Activated CD4-positive, alpha-beta T cell treated with anti-CD3 and anti-CD28 coated beads, Interleukin-2, Interleukin-6, amounts not matched to agents 100 ng/mL and 50 ng/mL, durations not matched to agents 16 hours and 8 hours (primary cell): ENCODE measurements at regions not wholly inside any gene's neighbourhood (a gene's known extent, or its start where the extent isn't known, plus 50 kb on each side); places are given as distances from the start of the nearest gene placed in this dataset.
"Not testable (repeated sequence)": the region's sequence is repeated elsewhere in the genome, so short reads cannot be mapped to it uniquely, and the experiment has no call there.

Experiments used
- DNase-seq: peaks from one replicate; pipeline ENCODE4 v3.0.0-alpha.2; 2020

- no peak for DNase-seq
Observed at GRCh38 chr5:159799701-159800100, 116.6 kb upstream of the ADRA1B start.

GRCh38 chr5:159800131-159800840 is 116.0 kb upstream of the ADRA1B start:
- DNase-seq: no peak

- DNase-seq: no peak
Observed at GRCh38 chr5:159801303-159801702, 115.0 kb upstream of the ADRA1B start.

- no peak for DNase-seq
Observed at GRCh38 chr5:159802661-159803060, 113.6 kb upstream of the ADRA1B start.

- DNase-seq: no peak
Observed at GRCh38 chr5:159804121-159804520, 112.2 kb upstream of the ADRA1B start.

- DNase-seq: no peak
Observed at GRCh38 chr5:159805021-159805420, 111.3 kb upstream of the ADRA1B start.

DNA sequence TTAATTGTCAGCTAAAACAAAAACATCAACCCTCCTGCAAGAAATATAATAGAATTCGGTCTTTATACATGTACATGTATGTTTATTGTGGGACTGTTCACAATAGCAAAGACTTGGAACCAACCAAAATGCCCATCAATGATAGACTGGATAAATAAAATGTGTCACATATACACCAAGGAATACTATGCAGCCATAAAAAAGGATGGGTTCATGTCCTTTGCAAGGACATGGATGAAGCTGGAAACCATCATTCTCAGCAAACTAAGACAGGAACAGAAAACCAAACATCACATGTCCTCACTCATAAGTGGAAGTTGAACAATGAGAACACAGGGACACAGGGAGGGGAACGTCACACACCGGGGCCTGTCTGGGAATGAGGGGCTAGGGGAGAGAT is 109.1 kb upstream of the ADRA1B start:
- not testable (repeated sequence) for DNase-seq

- DNase-seq: no peak
Observed at GRCh38 chr5:159807586-159807985, 108.7 kb upstream of the ADRA1B start.

DNA sequence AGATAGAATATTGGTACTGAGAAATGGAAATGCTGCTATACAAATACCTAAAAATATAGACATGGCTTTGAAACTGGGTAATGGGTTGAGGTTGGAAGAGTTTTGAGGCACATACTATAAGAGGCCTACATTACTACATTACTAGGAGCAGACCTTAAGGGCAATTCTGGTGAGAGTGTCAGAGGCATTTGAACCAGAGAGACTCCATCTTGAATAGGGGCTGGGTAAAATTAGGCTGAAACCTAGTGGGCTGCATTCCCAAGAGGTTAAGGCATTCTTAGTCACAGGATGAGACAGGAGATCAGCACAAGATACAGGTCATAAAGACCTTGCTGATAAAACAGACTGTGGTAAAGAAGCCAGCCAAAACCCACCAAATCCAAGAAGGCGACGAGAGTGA is 104.6 kb upstream of the ADRA1B start:
- no peak for DNase-seq

DNA sequence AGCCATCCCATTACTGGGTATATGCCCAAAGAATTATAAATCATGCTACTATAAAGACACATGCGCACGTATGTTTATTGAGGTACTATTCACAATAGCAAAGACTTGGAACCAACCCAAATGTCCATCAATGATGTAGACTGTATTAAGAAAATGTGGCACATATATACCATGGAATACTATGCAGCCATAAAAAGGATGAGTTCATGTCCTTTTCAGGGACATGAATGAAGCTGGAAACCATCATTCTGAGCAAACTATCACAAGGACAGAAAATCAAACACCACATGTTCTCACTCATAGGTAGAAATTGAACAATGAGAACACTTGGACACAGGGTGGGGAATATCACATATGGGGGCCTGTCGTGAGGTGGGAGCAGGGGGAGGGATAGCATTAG is 103.5 kb upstream of the ADRA1B start:
- not testable (repeated sequence) for DNase-seq

DNA sequence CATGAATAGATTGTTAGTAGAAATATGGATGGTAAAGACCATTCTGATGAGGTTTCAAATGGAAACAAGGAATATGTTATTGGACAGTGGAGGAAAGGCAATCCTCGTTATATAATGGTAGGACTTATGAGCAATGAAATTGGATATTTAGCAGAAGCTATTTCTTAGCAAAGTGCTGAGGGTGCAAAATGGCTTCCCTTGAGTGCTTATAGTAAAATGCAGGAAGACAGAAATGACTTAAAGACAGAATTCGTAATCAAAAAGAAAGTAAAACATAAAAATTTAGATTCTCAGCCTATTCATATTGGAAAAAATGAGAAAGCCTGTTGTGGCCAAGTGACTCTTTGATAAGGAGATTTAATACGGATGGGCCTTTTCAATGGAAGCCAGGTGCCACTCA is 102.1 kb upstream of the ADRA1B start:
- no peak for DNase-seq

- DNase-seq: no peak
Observed at GRCh38 chr5:159814805-159815585, 101.3 kb upstream of the ADRA1B start.

DNA sequence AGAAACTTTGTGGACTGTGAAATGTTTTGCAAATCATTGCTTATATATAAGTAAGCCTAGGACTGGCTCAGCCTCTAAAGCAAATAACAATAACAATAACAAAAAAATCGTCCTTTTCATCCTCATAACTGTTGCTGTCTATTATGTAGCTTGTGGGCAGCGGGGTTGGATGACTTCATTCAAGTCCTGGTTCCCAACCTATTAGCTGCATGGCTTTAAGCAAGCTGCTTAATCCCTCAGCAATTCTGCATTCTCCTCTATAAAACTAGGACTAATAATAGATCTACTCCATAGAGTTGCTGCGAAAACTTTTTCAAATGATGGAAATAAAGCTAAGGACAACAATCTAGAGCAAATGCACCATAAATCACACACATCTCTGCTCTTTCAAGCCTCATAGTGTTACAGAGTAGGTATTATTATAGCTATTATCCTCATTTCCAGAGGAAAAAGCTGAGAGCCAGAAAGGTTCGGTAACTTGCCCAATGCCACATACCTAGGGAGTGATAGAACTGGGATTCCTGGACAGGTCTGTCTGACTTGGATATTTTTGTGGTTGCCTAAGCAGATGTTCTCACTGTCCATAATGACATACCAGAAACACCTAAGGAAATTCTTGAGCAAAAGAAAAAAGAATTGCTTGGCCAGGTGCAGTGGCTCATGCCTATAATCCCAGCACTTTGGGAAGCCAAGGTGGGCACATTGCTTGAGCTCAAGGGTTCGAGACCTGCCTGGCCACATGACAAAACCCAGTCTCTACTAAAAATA is 98.8 kb upstream of the ADRA1B start:
- DNase-seq: no peak

DNA sequence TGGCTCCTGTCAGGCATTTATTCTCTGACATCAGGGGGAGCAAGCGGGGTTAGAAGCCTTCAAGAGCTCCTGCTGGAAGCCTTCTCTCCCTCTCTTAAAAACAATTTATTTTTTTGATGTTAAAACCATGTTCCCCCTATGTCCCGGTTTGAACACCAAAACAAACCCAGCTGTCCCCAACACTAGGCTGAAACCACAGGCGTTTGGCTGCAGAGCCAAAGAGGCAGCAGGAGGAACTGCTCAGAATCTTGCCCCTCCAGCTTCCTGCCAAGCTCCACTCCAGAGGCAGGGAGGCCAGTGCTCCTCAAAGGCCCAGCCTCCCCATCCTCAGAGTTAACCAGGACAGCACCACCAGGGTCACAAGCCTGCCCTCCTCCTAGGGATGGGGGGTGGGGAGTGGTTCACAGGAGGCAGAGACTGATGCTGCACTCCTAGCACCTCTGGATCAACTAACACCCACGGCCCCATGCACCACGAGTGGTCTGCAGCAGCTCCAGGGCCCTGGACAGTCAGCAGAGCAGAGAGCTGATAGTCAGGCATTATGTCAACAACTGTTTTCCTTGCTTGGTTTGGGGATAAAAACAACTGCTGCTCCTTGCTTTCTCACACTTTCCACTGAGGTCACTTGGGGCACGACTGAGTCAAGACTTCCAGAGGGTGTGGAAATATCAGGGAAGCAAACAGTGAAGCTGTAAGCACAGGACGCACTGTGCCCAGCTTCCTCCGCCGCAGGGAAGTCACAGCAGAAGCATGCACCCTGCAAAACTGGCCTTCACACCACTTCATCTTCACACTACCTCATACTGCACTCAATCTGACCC is 96.5 kb upstream of the ADRA1B start:
- DNase-seq: no peak

- DNase-seq: no peak
Observed at GRCh38 chr5:159820692-159821091, 95.6 kb upstream of the ADRA1B start.

DNA sequence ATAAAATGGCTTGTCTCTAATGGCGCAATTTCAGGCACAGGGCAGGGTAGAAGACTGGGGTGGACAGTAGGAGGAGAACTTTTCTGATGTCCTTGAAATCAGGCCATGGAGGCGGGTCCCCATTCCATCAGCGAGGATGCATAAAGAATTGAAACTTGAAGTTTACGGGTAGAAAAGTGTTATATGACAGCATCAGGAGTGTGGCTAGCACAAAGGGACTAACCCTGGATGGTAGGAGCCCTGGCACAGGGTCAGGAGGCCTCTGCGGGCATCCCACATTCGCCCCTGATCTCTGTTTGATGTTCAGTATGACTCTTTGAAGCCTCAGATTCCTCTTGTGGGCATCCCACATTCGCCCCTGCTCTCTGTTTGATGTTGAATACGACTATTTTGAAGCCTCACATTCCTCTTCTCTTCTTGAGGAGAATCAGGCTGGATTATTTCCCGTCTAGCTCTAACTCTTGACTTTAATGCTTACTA is 94.8 kb upstream of the ADRA1B start:
- no peak for DNase-seq

DNA sequence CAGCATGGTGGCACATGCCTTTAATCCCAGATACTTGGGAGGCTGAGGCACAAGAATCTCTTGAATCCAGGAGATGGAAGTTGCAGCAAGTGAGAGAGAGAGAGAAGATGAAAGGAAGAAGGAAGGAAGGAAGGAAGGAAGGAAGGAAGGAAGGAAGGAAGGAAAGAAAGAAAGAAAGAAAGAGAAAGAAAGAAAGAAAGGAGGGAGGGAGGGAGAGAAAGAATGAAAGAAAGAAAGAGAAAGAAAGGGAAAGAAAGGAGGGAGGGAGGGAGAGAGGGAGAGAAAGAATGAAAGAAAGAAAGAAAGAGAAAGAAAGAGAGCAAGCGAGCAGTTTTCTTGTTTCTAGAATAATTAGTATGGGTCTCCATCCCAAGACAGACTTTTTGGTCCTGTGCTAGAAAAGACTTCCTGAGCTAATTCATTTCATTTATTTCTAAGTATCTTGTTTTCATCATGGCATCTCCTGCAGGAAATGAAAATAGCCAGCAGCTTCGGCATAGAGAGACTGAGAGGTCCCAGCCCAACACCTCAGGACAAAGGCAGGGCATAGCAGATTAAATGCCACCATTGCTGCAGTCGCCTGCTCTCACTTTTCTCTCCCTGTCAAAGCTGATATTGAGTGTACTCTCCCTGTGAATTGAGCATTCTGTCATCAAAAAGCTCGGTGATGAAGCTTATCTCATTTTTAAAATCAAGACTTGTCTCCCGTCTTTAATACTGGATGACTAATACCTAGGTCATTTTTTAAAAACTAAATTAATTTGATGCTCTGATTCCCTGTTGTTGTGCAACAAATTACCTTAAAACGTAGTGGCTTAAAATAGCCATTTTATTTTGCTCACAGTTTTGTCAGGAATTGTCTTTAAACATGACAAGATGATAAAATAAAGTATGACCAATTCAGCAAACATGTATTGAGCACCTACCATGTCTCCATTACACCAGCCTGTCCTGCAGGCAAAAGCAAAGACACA is 91.8 kb upstream of the ADRA1B start:
- DNase-seq: no peak

- no peak for DNase-seq
Observed at GRCh38 chr5:159825551-159826051, 90.7 kb upstream of the ADRA1B start.

GRCh38 chr5:159826351-159827214 is 89.7 kb upstream of the ADRA1B start:
- peak; percentile 27 for DNase-seq

GRCh38 chr5:159827861-159828260 is 88.4 kb upstream of the ADRA1B start:
- DNase-seq: no peak
